ENCODE measurements at regions not wholly inside any gene's neighbourhood (a gene's known extent, or its start where the extent isn't known, plus 50 kb on each side); places are given as distances from the start of the nearest gene placed in this dataset.

- Mint-ChIP-seq H3K27me3 (no peaks in the 10 kb centered on the region), H3K4me1 (ENCODE audit: low read depth) (peaks cover 2% of the 10 kb centered on the region), H3K4me3 (no peak overlapping the region), H3K27ac (no peak overlapping the region), H3K36me3 (ENCODE audit: low read depth) (no peaks in the 10 kb centered on the region), H3K9me3 (no peaks in the 10 kb centered on the region)
- ChIA-PET POLR2A (no interaction called here), CTCF (no interaction called here)
- intact Hi-C loops (cut with micrococcal nuclease): no loop called here
- ATAC-seq (no peak), DNase-seq (no peak)
- no peak for TF ChIP-seq CTCF (IDR thresholded peaks at IDR 0.05)
These were observed 462.8 kb upstream of the ID2 start for GRCh38 chr2:8219096-8219495.

- Mint-ChIP-seq H3K9me3 (no peaks in the 10 kb centered on the region), H3K27ac (no peak overlapping the region), H3K4me1 (ENCODE audit: low read depth) (peaks cover 2% of the 10 kb centered on the region), H3K4me3 (no peak overlapping the region), H3K27me3 (no peaks in the 10 kb centered on the region), H3K36me3 (ENCODE audit: low read depth) (no peaks in the 10 kb centered on the region)
- no peak for TF ChIP-seq CTCF (IDR thresholded peaks at IDR 0.05)
- POLR2A ChIA-PET: no interaction called here
- CTCF ChIA-PET: no interaction called here
- intact Hi-C loops (cut with micrococcal nuclease): no loop called here
- DNase-seq: no peak
- no peak for ATAC-seq
These were observed 462.1 kb upstream of the ID2 start for GRCh38 chr2:8219631-8220355.

- Mint-ChIP-seq H3K36me3 (ENCODE audit: low read depth) (no peaks in the 10 kb centered on the region), H3K4me3 (no peak overlapping the region), H3K4me1 (ENCODE audit: low read depth) (no peaks in the 10 kb centered on the region), H3K9me3 (no peaks in the 10 kb centered on the region), H3K27ac (no peak overlapping the region), H3K27me3 (no peaks in the 10 kb centered on the region)
- no peak for ATAC-seq
- DNase-seq: no peak
- ChIA-PET POLR2A (no interaction called here), CTCF (interaction anchor here (0.7 kb wide), 1 partner anchor 13 kb away, joined by 4 read pairs; no protein-coding TSS in a partner anchor)
- no peak for TF ChIP-seq CTCF (IDR thresholded peaks at IDR 0.05)
- intact Hi-C loops (cut with micrococcal nuclease): no loop called here
These were observed 458.7 kb upstream of the ID2 start for GRCh38 chr2:8222979-8223694.

GRCh38 chr2:8223695-8224346 lies 458.0 kb upstream of the ID2 start:
- H3K9me3 Mint-ChIP-seq: no peaks in the 10 kb centered on the region
- H3K4me3 Mint-ChIP-seq: no peak overlapping the region
- ATAC-seq (no peak), DNase-seq (no peak)
- CTCF ChIA-PET: no interaction called here
- no peak overlapping the region for H3K27ac Mint-ChIP-seq
- intact Hi-C loops (cut with micrococcal nuclease): no loop called here
- no peaks in the 10 kb centered on the region for H3K4me1 Mint-ChIP-seq (ENCODE audit: low read depth)
- no peaks in the 10 kb centered on the region for H3K36me3 Mint-ChIP-seq (ENCODE audit: low read depth)
- TF ChIP-seq CTCF (IDR thresholded peaks at IDR 0.05): no peak
- no peaks in the 10 kb centered on the region for H3K27me3 Mint-ChIP-seq
- POLR2A ChIA-PET: no interaction called here
